H4 (cell line): ENCODE measurements at regions not wholly inside any gene's neighbourhood (a gene's known extent, or its start where the extent isn't known, plus 50 kb on each side); places are given as distances from the start of the nearest gene placed in this dataset.

ENCODE experiments used
- DNase-seq: peaks from one replicate; pipeline ENCODE4 v3.0.0-alpha.2; 2015; ENCODE audit warnings: low spot score

DNA sequence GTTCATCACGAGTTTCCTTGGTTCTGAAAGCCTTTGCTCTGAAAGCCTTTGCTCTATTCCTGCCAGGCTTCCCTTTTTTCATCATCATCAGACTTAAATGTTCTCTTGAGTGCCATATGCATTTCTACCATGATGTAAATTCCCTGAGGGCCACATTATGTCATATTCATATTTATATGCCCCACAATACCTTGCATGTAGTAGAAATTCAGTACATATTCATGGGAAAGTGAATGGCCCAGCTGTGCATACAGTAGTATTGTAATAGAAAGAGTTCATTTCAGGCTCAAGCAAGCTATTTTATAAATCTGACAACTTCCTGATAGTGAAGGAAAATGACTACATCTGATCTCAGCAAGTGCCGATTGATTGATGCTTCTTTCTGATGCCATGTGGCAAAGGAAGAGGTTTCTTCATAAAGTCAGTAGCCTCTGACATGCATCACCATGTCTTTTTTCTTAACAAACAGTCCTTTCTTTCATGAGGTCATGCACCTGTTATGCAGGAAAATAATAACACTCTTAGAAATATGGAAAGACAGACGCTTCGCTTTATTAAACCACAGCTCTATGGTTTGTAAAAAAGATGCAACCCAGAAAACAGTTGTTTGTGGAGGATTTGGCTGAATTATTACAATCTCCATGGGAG, 308.7 kb downstream of the SAMD5 start:
- DNase-seq: no peak

- no peak for DNase-seq
These were observed 312.0 kb downstream of the SAMD5 start for GRCh38 chr6:147820520-147820919.

- DNase-seq: no peak
These were observed 312.9 kb downstream of the SAMD5 start for GRCh38 chr6:147821295-147821897.

DNA sequence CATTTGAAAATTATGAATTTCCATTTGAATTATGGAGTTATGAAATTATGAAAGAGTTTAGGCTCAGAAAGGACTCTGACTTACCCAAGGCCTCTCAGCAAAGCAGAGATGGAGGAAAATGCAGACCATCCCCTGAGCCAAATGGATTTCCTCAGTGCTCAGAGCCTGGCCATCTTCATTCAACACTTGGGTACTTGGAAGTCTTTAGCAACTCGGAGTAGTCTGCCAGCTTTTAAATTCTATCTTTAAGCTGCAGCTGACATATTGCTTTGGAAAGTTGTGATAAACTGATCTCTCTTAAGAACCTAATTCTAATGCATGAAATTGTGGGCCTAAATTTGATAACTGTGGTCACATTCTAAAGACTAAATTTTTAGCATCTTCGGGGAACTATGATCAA, 315.4 kb downstream of the SAMD5 start:
- no peak for DNase-seq

- no peak for DNase-seq
These were observed 317.4 kb downstream of the SAMD5 start for GRCh38 chr6:147825848-147826247.

GRCh38 chr6:147826698-147827097, 318.2 kb downstream of the SAMD5 start:
- no peak for DNase-seq

DNA sequence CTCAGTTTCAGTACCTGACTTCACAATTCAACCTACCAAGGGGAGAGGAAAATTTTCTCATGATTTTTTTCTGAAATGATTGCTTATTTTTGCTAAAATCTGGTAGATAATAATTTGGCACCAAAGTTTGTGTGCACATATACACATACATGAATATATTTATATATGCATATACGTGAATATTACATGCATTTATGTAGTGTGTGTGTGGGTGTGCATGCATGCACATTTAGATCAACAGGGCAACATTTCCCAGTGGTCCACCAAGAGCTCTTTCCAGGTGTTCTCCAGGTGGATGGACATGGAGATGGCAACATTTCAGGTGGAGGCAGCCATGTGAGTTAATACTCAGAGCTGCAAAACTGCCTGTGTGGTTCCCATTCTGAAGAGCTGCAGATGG, 320.9 kb downstream of the SAMD5 start:
- no peak for DNase-seq

GRCh38 chr6:147829835-147830234, 321.3 kb downstream of the SAMD5 start:
- DNase-seq: no peak

DNA sequence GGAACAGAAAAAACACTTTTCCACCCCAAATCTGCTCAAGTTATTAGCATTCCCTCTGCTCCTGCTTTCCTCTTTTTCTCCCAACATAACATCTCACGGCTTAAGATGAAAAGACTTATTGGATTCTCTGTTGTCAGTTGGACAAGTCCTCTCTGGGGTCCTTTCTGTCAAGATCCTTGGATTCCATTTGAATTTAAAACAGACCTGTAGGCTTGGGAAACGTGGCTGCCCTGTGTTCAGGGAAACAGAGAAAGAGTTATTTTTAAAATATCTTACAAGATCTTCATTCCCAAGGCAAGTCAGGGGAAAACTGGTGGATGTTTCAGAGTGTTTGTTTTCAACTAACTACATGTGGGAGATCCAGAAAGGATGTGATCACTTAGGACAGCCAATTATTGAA, 322.9 kb downstream of the SAMD5 start:
- DNase-seq: no peak

DNA sequence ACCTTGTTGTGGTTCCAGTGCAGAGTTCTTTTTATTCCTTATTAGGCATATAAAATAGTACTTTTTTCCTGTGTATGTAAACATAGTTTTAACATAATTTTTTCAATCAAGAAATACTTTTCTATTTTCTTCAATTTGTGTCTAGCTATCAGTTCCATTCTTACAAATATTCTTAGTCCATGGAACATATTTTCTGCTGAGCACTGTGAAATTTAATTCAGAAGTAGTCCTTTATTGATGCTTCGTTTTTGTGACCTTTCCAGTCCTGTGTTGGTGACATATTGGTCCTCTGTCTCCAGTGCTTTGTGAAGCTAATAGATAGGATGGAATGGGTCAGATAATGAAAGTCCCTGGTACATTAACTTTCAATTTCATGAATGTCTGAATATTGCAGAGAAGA, 325.1 kb downstream of the SAMD5 start:
- DNase-seq: no peak

- DNase-seq: no peak
These were observed 325.7 kb downstream of the SAMD5 start for GRCh38 chr6:147834084-147834776.

GRCh38 chr6:147837540-147837939, 329.1 kb downstream of the SAMD5 start:
- DNase-seq: no peak

DNA sequence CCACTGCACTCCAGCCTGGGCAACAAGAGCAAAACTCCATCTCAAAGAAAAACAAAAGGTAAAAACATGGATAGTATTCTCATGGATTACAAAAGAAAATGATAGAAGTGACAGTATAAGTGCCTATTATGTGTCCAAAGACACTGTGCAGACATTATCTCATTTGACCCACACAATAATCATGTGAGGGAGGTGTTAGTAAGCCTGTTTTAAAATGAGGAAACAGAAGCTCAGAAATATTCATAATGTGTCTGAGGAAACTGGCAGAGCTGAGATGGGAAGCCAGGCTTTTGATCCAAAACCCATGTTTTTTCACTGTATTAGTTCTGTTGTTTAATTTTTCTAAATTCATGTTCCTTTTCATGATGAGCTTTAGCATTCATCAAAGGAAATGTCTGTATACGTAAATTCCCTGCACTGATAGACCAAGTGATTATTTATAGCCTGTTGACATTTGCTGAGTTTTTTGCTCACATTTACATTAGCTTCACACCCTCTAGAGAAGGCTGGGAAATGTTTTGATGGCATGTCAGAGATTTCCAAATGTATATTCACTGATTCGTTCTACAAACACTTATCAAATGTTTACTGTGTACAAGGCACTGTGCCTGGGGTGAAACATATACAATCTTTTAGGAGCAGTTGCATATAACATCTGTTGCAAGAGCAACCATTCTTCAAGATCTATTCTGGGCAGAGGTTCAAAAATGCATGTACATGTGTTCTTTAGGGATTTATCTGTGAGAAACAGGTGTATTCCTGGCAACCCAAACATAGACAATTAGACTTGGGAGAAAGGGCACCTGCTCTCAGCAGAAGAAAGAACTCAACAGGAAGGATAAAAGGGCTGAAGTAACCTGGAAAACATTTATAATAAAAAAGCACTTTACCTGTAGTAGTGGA, 331.5 kb downstream of the SAMD5 start:
- no peak for DNase-seq

- DNase-seq: no peak
These were observed 333.2 kb downstream of the SAMD5 start for GRCh38 chr6:147841547-147842148.

DNA sequence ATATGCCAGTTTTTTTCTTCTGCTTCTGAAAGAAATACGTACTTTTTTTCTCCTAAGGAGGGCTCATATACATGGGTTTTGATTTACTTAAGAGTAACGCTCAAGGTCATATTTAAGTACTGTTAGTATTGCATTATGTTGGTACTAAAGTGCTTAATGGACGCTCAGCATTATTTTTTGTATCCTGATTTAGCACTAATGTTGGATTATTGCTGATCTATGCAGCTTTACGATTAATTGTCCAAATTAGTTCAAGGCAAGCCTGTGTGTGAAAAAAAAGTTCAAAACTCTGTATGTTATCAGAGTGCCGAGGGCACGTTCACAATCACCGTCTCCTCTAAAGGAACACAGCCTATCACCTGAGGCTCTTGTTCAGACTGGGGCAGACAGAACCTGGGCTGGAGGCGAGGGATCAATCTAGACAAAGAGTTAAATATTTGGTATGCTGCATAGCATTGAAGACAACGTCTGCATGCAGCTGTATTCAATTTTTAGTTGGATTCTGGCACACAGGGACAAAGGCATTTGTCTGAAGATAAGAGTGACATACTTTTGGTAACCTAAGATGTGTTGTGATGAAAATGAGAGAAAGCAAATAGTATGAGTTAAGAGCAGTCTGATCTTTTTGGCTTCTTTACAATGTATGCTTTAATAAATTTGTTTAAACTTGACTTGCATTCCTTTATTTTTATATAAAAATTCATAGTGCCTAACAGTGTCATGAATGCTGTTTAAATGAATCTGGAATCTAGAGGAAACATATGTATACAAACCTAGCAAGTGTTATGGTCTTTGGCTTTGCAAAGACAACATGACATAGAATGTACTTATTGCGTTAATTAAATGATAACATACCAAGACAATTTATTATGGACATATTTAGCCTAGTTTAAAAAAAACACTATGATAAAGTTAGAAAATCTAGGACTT, 341.2 kb downstream of the SAMD5 start:
- DNase-seq: no peak

- DNase-seq: no peak
These were observed 344.3 kb downstream of the SAMD5 start for GRCh38 chr6:147852772-147853171.

GRCh38 chr6:147853574-147853973, 345.1 kb downstream of the SAMD5 start:
- no peak for DNase-seq

DNA sequence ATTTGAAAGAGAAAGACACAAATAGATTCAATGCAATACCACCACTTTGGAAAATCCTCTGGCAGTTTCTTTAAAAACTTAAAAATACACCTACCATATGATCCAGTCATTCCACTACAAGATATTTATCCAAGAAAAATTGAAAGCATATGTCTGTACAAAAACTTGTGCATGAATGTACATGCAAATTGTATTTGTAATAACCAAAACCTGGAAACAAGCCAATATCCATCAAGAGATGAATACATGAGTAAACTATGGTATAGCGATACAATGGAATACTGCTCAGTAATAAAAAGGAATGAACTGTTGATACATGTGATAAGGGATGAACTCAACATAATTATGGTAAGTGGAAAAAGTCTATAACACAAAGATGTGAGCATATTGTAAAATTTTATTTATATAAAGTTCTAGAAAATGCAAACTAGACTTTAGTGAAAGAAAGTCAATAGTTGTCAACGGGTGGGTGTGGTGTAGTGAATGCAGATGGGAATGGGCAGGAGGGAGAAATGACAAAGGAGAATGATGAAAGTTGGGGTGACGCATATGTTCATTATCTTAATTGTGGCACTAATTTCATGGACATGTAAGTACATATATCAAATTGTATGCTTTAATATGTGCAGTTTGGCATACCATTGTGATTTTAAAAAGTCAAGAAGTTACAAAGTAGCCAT, 347.5 kb downstream of the SAMD5 start:
- DNase-seq: no peak

GRCh38 chr6:147856687-147857086, 348.2 kb downstream of the SAMD5 start:
- DNase-seq: no peak

GRCh38 chr6:147858421-147858820, 349.9 kb downstream of the SAMD5 start:
- DNase-seq: no peak
